H1 (cell line): ENCODE measurements at regions not wholly inside any gene's neighbourhood (a gene's known extent, or its start where the extent isn't known, plus 50 kb on each side); places are given as distances from the start of the nearest gene placed in this dataset.

ENCODE experiments used
- CTCF ChIA-PET: fragments of 300-600 bp; sonication (Branson Sonifier 250); formaldehyde crosslinking; loops from one replicate; lab custom pipeline; 2021; ENCODE audit not compliant: partially characterized antibody; lab: Charles Lee
- POLR2A ChIA-PET: fragments of 300-600 bp; sonication (Branson Sonifier 250); formaldehyde crosslinking; loops from one replicate; lab custom pipeline; 2021; ENCODE audit warnings: inconsistent platforms; ENCODE audit not compliant: partially characterized antibody; lab: Charles Lee
- DNase-seq, 2 experiments: peaks; one replicate each; pipeline versions ENCODE4 v3.0.0 to v3.0.0-alpha.2; 2010 to 2022; ENCODE audit warnings: low spot score in 2 of 2, low read depth in 1 of 2, mixed read lengths in 1 of 2
- FAIRE-seq: peaks from 2 replicates; lab custom pipeline; 2011; peaks lifted over from hg19 to GRCh38; lab: Jason Lieb, UNC
- H2AFZ ChIP-seq: 2 replicates; pipeline ENCODE4 v1.8.1; 2012; ENCODE audit warnings: low read length, inconsistent platforms
- H2AK5ac ChIP-seq: 2 replicates; pipeline ENCODE4 v1.6.1; 2013; ENCODE audit warnings: low read depth, low read length
- H2BK120ac ChIP-seq: replicated peaks from 2 replicates; pipeline ENCODE3; 2013; ENCODE audit warnings: low read depth, low read length, inconsistent platforms
- H2BK12ac ChIP-seq: 2 replicates; pipeline ENCODE4 v1.6.1; 2013; ENCODE audit warnings: low read depth, low read length
- H2BK15ac ChIP-seq: 2 replicates; pipeline ENCODE4 v1.6.1; 2013; ENCODE audit warnings: low read length
- H2BK20ac ChIP-seq: 2 replicates; pipeline ENCODE4 v1.6.1; 2013; ENCODE audit warnings: low read length
- H2BK5ac ChIP-seq: 2 replicates; pipeline ENCODE4 v1.6.1; 2013; ENCODE audit warnings: low read depth, low read length
- H3K14ac ChIP-seq: 2 replicates; pipeline ENCODE4 v1.6.1; 2013; ENCODE audit warnings: inconsistent platforms; ENCODE audit not compliant: insufficient read length
- H3K18ac ChIP-seq: 2 replicates; pipeline ENCODE4 v1.6.1; 2013; ENCODE audit warnings: low read length; ENCODE audit errors: extremely low read depth
- H3K23ac ChIP-seq: 2 replicates; pipeline ENCODE4 v1.6.1; 2013; ENCODE audit warnings: inconsistent platforms; ENCODE audit not compliant: insufficient read length
- H3K23me2 ChIP-seq: 2 replicates; pipeline ENCODE4 v1.6.1; 2013; ENCODE audit warnings: low read depth, low read length
- H3K27ac ChIP-seq: 2 replicates; pipeline ENCODE4 v1.6.1; 2011; ENCODE audit warnings: low read depth, low read length, inconsistent platforms
- H3K27me3 ChIP-seq, 4 experiments: replicated peaks in 1 of 4; 1 replicate in 1 of 4; 2 replicates in 3 of 4; pipeline versions ENCODE4 v1.6.1 to v1.8.1; 2011 to 2013; ENCODE audit warnings: low read length in 3 of 4, mild to moderate bottlenecking in 3 of 4, inconsistent platforms in 2 of 4, mixed read lengths in 2 of 4, moderate library complexity in 1 of 4; ENCODE audit not compliant: control insufficient read depth in 3 of 4, insufficient read depth in 3 of 4; ENCODE audit errors: extremely low read depth in 1 of 4
- H3K36me3 ChIP-seq, 4 experiments: 2 replicates each; pipeline versions ENCODE4 v1.6.1 to v1.8.1; 2011 to 2013; ENCODE audit warnings: mild to moderate bottlenecking in 4 of 4, low read length in 3 of 4, moderate library complexity in 2 of 4, control low read depth in 1 of 4, inconsistent platforms in 1 of 4; ENCODE audit not compliant: insufficient read depth in 4 of 4, control insufficient read depth in 2 of 4
- H3K4ac ChIP-seq: replicated peaks from 2 replicates; pipeline ENCODE3; 2013; ENCODE audit warnings: low read length, low read depth, mixed read lengths, inconsistent platforms; ENCODE audit not compliant: insufficient read length
- H3K4me1 ChIP-seq, 4 experiments: replicated peaks in 1 of 4; 1 replicate in 1 of 4; 2 replicates in 3 of 4; pipeline versions ENCODE4 v1.6.1 to v1.8.1; 2011 to 2013; ENCODE audit warnings: low read length in 3 of 4, inconsistent platforms in 2 of 4, mixed read lengths in 1 of 4; ENCODE audit not compliant: insufficient read depth in 4 of 4, control insufficient read depth in 3 of 4
- H3K4me2 ChIP-seq, 2 experiments: 2 replicates each; pipeline versions ENCODE4 v1.6.1 to v1.8.1; 2011 to 2013; ENCODE audit warnings: low read depth in 2 of 2, low read length in 2 of 2, control low read depth in 1 of 2, inconsistent platforms in 1 of 2, mild to moderate bottlenecking in 1 of 2; ENCODE audit not compliant: insufficient read depth in 1 of 2
- H3K4me3 ChIP-seq, 4 experiments: fragments of 200-600, 300-600 bp in 1 of 4; sonication (generic), shearing (Covaris generic), sonication (Bioruptor Twin) in 1 of 4; 2 replicates each; pipeline versions ENCODE4 v1.5.1 to v1.8.1; 2011 to 2016; ENCODE audit warnings: low read length in 4 of 4, low read depth in 3 of 4, control low read depth in 2 of 4, inconsistent platforms in 2 of 4, mild to moderate bottlenecking in 2 of 4, mixed read lengths in 1 of 4, moderate library complexity in 1 of 4; ENCODE audit not compliant: insufficient read depth in 2 of 4; ENCODE audit errors: extremely low read depth in 1 of 4
- H3K56ac ChIP-seq: replicated peaks from 2 replicates; pipeline ENCODE3; 2013; ENCODE audit warnings: low read depth, mild to moderate bottlenecking, mixed read lengths, low read length, inconsistent platforms; ENCODE audit not compliant: insufficient read length
- H3K79me1 ChIP-seq: 2 replicates; pipeline ENCODE4 v1.6.1; 2013; ENCODE audit warnings: low read depth, low read length, control low read depth
- H3K79me2 ChIP-seq, 2 experiments: 2 replicates each; pipeline versions ENCODE4 v1.6.1 to v1.8.1; 2012 to 2013; ENCODE audit warnings: low read length in 2 of 2, mild to moderate bottlenecking in 2 of 2, inconsistent platforms in 1 of 2; ENCODE audit not compliant: insufficient read depth in 2 of 2, control insufficient read depth in 1 of 2
- H3K9ac ChIP-seq, 4 experiments: replicated peaks in 1 of 4; 1 replicate in 1 of 4; 2 replicates in 3 of 4; pipeline versions ENCODE4 v1.6.1 to v1.8.1; 2011 to 2013; ENCODE audit warnings: low read depth in 3 of 4, low read length in 3 of 4, control low read depth in 2 of 4, mild to moderate bottlenecking in 2 of 4, moderate library complexity in 2 of 4, inconsistent platforms in 1 of 4; ENCODE audit errors: extremely low read depth in 1 of 4
- H3K9me3 ChIP-seq, 2 experiments: 2 replicates each; pipeline versions ENCODE4 v1.6.1 to v1.8.1; 2012 to 2013; ENCODE audit warnings: mild to moderate bottlenecking in 2 of 2, moderate library complexity in 2 of 2, control low read depth in 1 of 2, inconsistent platforms in 1 of 2, low read depth in 1 of 2, low read length in 1 of 2, mixed read lengths in 1 of 2; ENCODE audit not compliant: insufficient read depth in 2 of 2
- H4K20me1 ChIP-seq, 2 experiments: replicated peaks in 1 of 2; 2 replicates each; pipeline versions ENCODE3 to v1.8.1; 2011 to 2013; ENCODE audit warnings: inconsistent platforms in 2 of 2, low read length in 2 of 2, mild to moderate bottlenecking in 1 of 2; ENCODE audit not compliant: insufficient read depth in 2 of 2, control insufficient read depth in 1 of 2
- H4K5ac ChIP-seq: 2 replicates; pipeline ENCODE4 v1.6.1; 2013; ENCODE audit warnings: low read length, low read depth, mixed read lengths, inconsistent platforms; ENCODE audit not compliant: insufficient read length
- H4K8ac ChIP-seq: 2 replicates; pipeline ENCODE4 v1.8.0; 2013; ENCODE audit warnings: mild to moderate bottlenecking, moderate library complexity, low read length, inconsistent platforms; ENCODE audit not compliant: insufficient read depth; ENCODE audit errors: extremely low read depth
- H4K91ac ChIP-seq: replicated peaks from 2 replicates; pipeline ENCODE3; 2013; ENCODE audit warnings: low read length, mixed read lengths, inconsistent platforms; ENCODE audit not compliant: insufficient read length
- E2F6 ChIP-seq: IDR thresholded peaks from 2 replicates; pipeline ENCODE4 v1.6.1; 2012; ENCODE audit warnings: inconsistent platforms
- EP300 ChIP-seq, 2 experiments: IDR thresholded peaks; 1 replicate in 1 of 2; 2 replicates in 1 of 2; pipeline ENCODE4 v1.6.1; 2011 to 2012; ENCODE audit warnings: low read depth in 2 of 2, low read length in 2 of 2, mild to moderate bottlenecking in 2 of 2, borderline replicate concordance in 1 of 2, inconsistent platforms in 1 of 2, moderate library complexity in 1 of 2
- KDM4A ChIP-seq: IDR thresholded peaks from one replicate; pipeline ENCODE4 v1.7.1; 2012; ENCODE audit warnings: low read depth, mild to moderate bottlenecking, moderate library complexity, low read length, inconsistent platforms; ENCODE audit not compliant: severe bottlenecking
- POLR2AphosphoS5 ChIP-seq: IDR thresholded peaks from 2 replicates; pipeline ENCODE4 v1.6.1; 2011; ENCODE audit warnings: low read depth, low read length
- SP4 ChIP-seq: IDR thresholded peaks from 2 replicates; pipeline ENCODE4 v1.6.1; 2012; ENCODE audit warnings: low read length, inconsistent platforms
- WGBS, 2 experiments: shearing (Covaris generic) in 1 of 2; methylation state at CpG; one replicate each; pipeline versions ENCODE4 v1.1.6 to v1.1.7; 2013 to 2015; ENCODE audit warnings: low lambda C conversion rate in 2 of 2, mixed read lengths in 2 of 2, inconsistent platforms in 1 of 2, low coverage in 1 of 2, missing lambda C conversion rate in 1 of 2; ENCODE audit not compliant: insufficient replicate concordance in 2 of 2, insufficient coverage in 1 of 2, insufficient read length in 1 of 2; ENCODE audit errors: extremely low coverage in 1 of 2, missing lambda C conversion rate in 1 of 2; 5-methylcytosine and 5-hydroxymethylcytosine counted together

GRCh38 chr6:872570-873125 lies 179.7 kb upstream of the EXOC2 start:
- Histone ChIP-seq H4K20me1 (no peaks in the 10 kb centered on the region), H3K79me1 (no peaks in the 10 kb centered on the region), H3K4me3 (no peak overlapping the region), H4K91ac (no peak overlapping the region), H2AK5ac (no peak overlapping the region), H3K4ac (no peak overlapping the region), H3K23me2 (no peaks in the 10 kb centered on the region), H2BK20ac (no peak overlapping the region), H3K23ac (no peak overlapping the region), H3K18ac (no peak overlapping the region), H3K14ac (no peak overlapping the region), H3K4me2 (no peak overlapping the region), H2BK12ac (no peak overlapping the region), H3K27me3 (no peaks in the 10 kb centered on the region), H4K8ac (no peak overlapping the region), H3K79me2 (no peaks in the 10 kb centered on the region), H2AFZ (no peak overlapping the region), H2BK120ac (no peak overlapping the region), H3K56ac (no peak overlapping the region), H3K9ac (no peak overlapping the region), H4K5ac (no peak overlapping the region), H3K36me3 (no peaks in the 10 kb centered on the region), H3K4me1 (no peaks in the 10 kb centered on the region), H3K27ac (no peak overlapping the region), H2BK5ac (no peak overlapping the region), H2BK15ac (no peak overlapping the region), H3K9me3 (no peaks in the 10 kb centered on the region; a peak in 1 of 4 replicates)
- DNase-seq (no peak), FAIRE-seq (no peak)
- WGBS, 2 experiments, result 86% methylated on average over 10 of the region's 10 CpGs; no CpG with 5 or more reads in 1 of the 2 experiments
- ChIA-PET POLR2A (no interaction called here), CTCF (interaction anchor here (0.8 kb wide), 1 partner anchor 524 kb away, joined by 3 read pairs; no protein-coding TSS in a partner anchor)
- TF ChIP-seq E2F6, result no peak
- TF ChIP-seq SP4, result no peak
- TF ChIP-seq KDM4A, result no peak
- TF ChIP-seq POLR2AphosphoS5, result no peak
- no peak for TF ChIP-seq EP300 (IDR thresholded peaks at IDR 0.05; ENCODE audit: borderline replicate concordance in 1 of 2, low read depth in 2 of 2, low read length in 2 of 2)
